GM21786 (cell line): ENCODE measurements at regions not wholly inside any gene's neighbourhood (a gene's known extent, or its start where the extent isn't known, plus 50 kb on each side); places are given as distances from the start of the nearest gene placed in this dataset.
A peak's percentile ranks its signal among the peaks of the same experiment; 100 is the strongest.

Source experiments
- ATAC-seq: cut with Tn5 transposase; IDR thresholded peaks from one replicate; pipeline ENCODE4 v1.9.1; 2021; ENCODE audit not compliant: unreplicated experiment

DNA sequence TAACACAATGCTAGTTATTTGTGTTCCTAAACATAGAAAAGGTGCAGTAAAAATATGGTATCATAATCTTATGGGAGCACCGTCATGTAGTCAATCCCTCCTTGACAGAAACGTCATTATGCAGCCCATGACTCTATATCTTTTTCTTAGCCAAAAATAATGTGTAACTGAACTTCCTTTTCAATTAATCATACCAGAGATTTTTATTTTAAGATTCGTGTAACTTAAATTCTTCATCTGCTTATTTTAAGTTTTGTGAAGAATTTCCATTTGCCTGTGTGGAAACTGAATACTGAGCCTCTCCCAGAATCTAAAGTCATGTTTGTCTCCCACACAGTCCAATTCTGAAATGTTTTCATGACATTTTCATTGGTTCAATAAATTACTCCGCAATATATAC is 699.1 kb downstream of the KCNA4 start:
- ATAC-seq: no peak

- ATAC-seq: no peak
Observed at GRCh38 chr11:29315275-29315674, 701.6 kb downstream of the KCNA4 start.

DNA sequence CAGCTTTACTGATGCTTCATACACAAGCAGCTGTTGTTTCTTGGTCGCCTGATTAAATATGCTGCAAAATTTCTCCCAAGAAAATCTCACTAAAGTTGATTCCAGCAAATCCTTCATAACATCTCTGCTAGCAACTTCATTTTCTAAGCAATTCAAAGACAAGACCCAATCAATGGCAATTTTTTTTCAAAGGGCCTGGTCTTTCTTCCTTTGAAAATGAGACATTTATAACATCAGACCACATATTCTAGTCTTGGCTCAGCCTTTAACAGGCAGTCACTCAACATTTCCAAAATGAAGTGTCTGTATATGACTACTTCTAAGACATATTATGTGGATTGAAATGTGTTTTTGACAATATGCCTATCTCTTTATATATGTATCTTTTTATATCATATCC is 702.6 kb downstream of the KCNA4 start:
- no peak for ATAC-seq

- no peak for ATAC-seq
Observed at GRCh38 chr11:29312812-29313211, 704.0 kb downstream of the KCNA4 start.

DNA sequence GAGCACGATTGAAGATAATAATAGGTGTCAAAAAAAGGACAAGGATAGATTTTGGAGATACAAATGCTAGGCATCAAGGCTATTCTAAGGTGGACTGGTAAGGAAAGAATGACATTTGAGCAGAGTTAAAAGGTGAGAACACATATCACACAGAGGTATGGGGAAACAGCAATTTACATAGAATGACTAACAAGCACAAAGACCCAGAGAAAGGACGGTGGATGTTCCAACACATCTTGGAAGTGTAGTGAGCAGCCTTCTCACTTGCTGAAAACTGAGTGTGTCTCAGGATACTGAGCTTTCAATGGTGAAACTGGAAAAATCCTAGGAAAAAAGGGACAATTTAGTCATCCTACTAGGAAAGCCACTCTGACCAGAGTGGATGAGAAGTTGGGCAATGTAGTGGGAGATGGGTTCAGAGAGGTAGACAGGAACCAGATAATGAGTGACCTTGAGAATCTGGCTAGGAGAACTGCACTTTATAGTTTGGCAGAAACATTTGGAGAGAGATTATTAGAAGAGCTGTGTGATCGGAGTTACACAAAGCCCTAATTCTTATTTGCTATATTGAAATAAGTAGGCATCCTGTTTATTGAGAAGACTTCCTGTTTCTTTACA is 706.0 kb downstream of the KCNA4 start:
- no peak for ATAC-seq

GRCh38 chr11:29309992-29310391 is 706.8 kb downstream of the KCNA4 start:
- ATAC-seq: no peak

GRCh38 chr11:29306527-29306926 is 710.3 kb downstream of the KCNA4 start:
- ATAC-seq: no peak

- no peak for ATAC-seq
Observed at GRCh38 chr11:29305456-29306232, 711.2 kb downstream of the KCNA4 start.

GRCh38 chr11:29300420-29300819 is 716.4 kb downstream of the KCNA4 start:
- no peak for ATAC-seq

- no peak for ATAC-seq
Observed at GRCh38 chr11:29296680-29297079, 720.1 kb downstream of the KCNA4 start.

DNA sequence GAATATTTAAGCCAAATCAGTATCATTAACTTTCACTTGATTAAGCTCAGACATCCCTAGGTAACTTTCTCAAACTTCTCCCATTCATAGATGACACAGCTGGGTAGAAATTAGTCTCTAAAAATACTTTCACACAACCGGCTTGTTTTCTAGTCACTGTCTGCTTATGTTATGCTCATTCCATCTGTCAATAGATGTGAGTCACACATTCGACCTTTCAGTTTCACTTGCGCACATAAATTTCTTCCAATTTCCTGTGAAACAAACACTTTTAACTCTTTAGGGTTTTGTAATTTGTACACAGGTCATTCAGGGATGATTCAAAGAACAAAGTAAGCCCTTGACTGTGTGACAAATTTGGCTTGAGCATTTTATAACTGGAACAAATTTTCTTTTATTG is 723.0 kb downstream of the KCNA4 start:
- peak; percentile 94 for ATAC-seq

- no peak for ATAC-seq
Observed at GRCh38 chr11:29282088-29282487, 734.7 kb downstream of the KCNA4 start.

DNA sequence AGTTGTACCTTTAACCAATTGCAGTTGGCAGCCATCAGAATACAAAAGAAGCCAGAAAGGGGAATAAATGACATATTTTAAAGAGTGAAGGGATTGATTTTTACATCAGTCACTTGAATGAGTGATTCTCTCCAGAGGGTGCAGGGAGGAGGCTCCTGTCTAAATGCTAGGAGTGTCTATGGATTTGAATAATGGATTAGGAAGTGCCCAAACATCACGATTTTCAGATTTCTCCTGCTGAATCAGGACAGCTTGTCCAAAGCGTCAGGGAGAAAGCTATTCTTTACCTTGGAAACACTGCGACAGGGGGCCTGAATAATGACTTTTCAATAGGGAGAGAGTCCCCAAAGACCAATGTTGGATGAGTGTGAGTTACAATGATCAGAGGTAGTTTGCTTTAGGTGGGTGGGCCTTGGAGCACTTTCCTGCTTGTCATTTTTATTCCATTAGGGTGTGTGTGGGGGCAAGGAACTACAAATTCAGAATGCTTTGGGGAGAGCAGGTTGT is 735.5 kb downstream of the KCNA4 start:
- no peak for ATAC-seq

GRCh38 chr11:29280452-29280851 is 736.4 kb downstream of the KCNA4 start:
- peak; percentile 67 for ATAC-seq

- no peak for ATAC-seq
Observed at GRCh38 chr11:29279716-29280115, 737.1 kb downstream of the KCNA4 start.

GRCh38 chr11:29272019-29272654 is 744.7 kb downstream of the KCNA4 start:
- no peak for ATAC-seq

GRCh38 chr11:29271616-29272015 is 745.2 kb downstream of the KCNA4 start:
- no peak for ATAC-seq

DNA sequence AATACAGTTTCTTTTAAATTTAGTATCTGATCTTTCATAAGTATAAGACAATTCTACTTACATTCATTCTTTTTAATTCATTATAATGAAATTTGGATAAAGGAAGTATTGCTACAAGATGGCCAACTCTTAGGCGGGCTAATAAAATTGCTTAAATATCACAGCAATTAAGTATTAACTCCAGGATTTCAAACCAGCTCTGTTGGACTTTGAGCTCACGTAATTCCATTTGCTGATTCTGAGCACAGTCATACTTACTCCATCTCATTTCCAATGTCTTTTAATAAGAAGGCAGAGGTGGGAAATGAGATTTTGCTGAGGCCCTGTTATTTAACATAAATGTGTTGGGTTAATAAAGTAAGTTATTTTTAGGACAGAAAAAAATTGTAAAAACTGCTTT is 748.1 kb downstream of the KCNA4 start:
- no peak for ATAC-seq

- no peak for ATAC-seq
Observed at GRCh38 chr11:29265792-29266191, 751.0 kb downstream of the KCNA4 start.

- ATAC-seq: no peak
Observed at GRCh38 chr11:29265381-29265780, 751.4 kb downstream of the KCNA4 start.

DNA sequence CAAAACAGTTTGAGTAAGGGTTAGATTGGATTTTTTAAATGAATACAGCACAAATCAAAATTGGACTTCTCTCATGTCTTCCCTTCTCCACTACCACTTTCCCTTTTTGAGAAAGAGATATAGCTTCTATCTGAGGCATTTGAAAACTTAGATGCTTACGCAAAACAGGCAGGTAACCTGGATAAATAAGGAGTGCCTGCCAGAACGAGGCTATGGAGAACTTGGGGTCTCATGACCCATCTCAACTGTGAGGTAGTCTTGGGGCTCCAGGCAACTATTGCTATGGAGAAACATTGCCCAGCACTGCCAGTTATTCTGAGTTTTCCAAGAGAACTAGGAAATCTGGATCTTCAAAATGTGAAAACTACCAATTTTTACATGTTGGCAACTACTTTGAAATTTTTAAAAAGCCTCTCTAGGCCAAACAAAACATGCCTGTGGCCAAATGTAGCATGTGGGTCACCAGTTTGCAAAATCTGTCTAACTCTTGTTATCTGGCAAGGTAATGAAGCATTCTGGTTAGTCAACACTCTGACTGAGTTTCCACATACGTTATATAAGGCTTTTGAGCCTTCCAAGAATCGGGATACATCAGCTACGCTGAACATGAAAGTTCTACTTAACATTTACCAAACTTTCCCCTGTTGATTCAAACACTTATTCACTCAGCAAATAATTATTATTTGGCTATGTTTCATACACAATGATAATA is 752.7 kb downstream of the KCNA4 start:
- no peak for ATAC-seq
